GM23338 (cell line): ENCODE measurements at regions not wholly inside any gene's neighbourhood (a gene's known extent, or its start where the extent isn't known, plus 50 kb on each side); places are given as distances from the start of the nearest gene placed in this dataset.

ENCODE experiments used
- CTCF ChIP-seq, 2 experiments: fragments of 200-600 bp in 1 of 2; sonication (generic) in 1 of 2; conservative IDR thresholded peaks; 2 replicates each; pipeline versions ENCODE4 v1.5.1 to v1.6.1; 2016 to 2017; ENCODE audit warnings: antibody characterized with exemption in 2 of 2, low read depth in 2 of 2, mild to moderate bottlenecking in 2 of 2, moderate library complexity in 1 of 2
- EZH2 ChIP-seq: fragments of 200-600 bp; sonication (generic); IDR thresholded peaks from one replicate; pipeline ENCODE4 v1.8.0; 2017; ENCODE audit warnings: antibody characterized with exemption, mild to moderate bottlenecking, low read depth; ENCODE audit not compliant: unreplicated experiment
- EZH2phosphoT487 ChIP-seq: fragments of 200-600 bp; sonication (generic); IDR thresholded peaks from one replicate; pipeline ENCODE4 v1.8.1; 2018; ENCODE audit warnings: antibody characterized with exemption; ENCODE audit not compliant: unreplicated experiment
- POLR2AphosphoS5 ChIP-seq: IDR thresholded peaks from 2 replicates; pipeline ENCODE4 v1.6.1; 2016; ENCODE audit warnings: antibody characterized with exemption, low read depth
- REST ChIP-seq: IDR thresholded peaks from one replicate; pipeline ENCODE4 v1.6.1; 2018; ENCODE audit warnings: antibody characterized with exemption; ENCODE audit not compliant: unreplicated experiment
- ZNF114 ChIP-seq: fragments of 250-450 bp; sonication (Bioruptor Pico); IDR thresholded peaks from 2 replicates; pipeline ENCODE4 v1.5.0; 2020; ENCODE audit warnings: mild to moderate bottlenecking, moderate library complexity

DNA sequence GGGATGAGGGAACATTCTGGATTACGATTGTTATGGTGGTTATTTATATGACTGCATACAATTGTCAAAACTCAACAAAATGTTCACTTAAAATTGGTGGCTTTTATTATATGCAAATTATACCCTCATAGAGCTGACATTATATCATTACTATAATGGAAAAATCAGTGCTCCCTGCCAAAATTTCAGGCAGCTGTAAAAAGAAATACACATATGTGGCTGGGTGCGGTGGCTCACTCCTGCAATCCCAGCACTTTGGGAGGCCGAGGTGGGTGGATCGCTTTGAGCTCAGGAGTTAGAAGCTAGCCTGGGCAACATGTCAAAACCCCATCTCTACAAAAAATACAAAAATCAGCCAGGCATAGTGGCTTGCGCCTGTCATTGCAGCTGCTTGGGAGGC, 75.8 kb upstream of the SULF2 start:
- TF ChIP-seq CTCF (conservative IDR thresholded peaks at IDR 0.05; ENCODE audit: low read depth in 2 of 2), result no peak
- TF ChIP-seq EZH2, result no peak
- TF ChIP-seq REST, result no peak
- no peak for TF ChIP-seq EZH2phosphoT487
- no peak for TF ChIP-seq ZNF114 (CRISPR knock-in tag)
- TF ChIP-seq POLR2AphosphoS5, result no peak
